Naive B cell (primary cell): ENCODE measurements at regions not wholly inside any gene's neighbourhood (a gene's known extent, or its start where the extent isn't known, plus 50 kb on each side); places are given as distances from the start of the nearest gene placed in this dataset.
"Not testable (repeated sequence)": the region's sequence is repeated elsewhere in the genome, so short reads cannot be mapped to it uniquely, and the experiment has no call there.

Experiments
- ATAC-seq, 2 donors: fragments of 150-1000 bp; cut with Tn5 transposase; 2 replicates each; pipeline ENCODE4 v1.10.0; 2021; ENCODE audit warnings: low read depth in 2 of 2, mild to moderate bottlenecking in 2 of 2, moderate library complexity in 2 of 2
- DNase-seq: peaks from one replicate; pipeline ENCODE4 v3.0.0; 2022
- H3K27ac Mint-ChIP-seq, 6 donors: one replicate each; pipeline ENCODE4 v1.8.0; 2020 to 2022; ENCODE audit warnings: mild to moderate bottlenecking in 6 of 6, mixed read lengths in 6 of 6, moderate library complexity in 5 of 6, inconsistent platforms in 2 of 6
- H3K27me3 Mint-ChIP-seq, 3 donors: one replicate each; pipeline ENCODE4 v1.8.0; 2021 to 2022; ENCODE audit warnings: mixed read lengths in 3 of 3, mild to moderate bottlenecking in 1 of 3
- H3K36me3 Mint-ChIP-seq, 2 donors: one replicate each; pipeline ENCODE4 v1.8.0; 2020 to 2022; ENCODE audit warnings: mixed read lengths in 2 of 2, inconsistent platforms in 1 of 2, mild to moderate bottlenecking in 1 of 2
- H3K4me1 Mint-ChIP-seq, 3 donors: one replicate each; pipeline ENCODE4 v1.8.0; 2020 to 2022; ENCODE audit warnings: mixed read lengths in 3 of 3, inconsistent platforms in 1 of 3, mild to moderate bottlenecking in 1 of 3, moderate library complexity in 1 of 3
- H3K4me3 Mint-ChIP-seq, 8 donors: one replicate each; pipeline ENCODE4 v1.8.0; 2020 to 2022; ENCODE audit warnings: mild to moderate bottlenecking in 8 of 8, mixed read lengths in 8 of 8, moderate library complexity in 8 of 8, inconsistent platforms in 2 of 8
- H3K9me3 Mint-ChIP-seq, 7 donors: one replicate each; pipeline ENCODE4 v1.8.0; 2020 to 2022; ENCODE audit warnings: mixed read lengths in 7 of 7, mild to moderate bottlenecking in 5 of 7, inconsistent platforms in 2 of 7, moderate library complexity in 1 of 7

GRCh38 chr9:108053555-108054061, 564.0 kb upstream of the KLF4 start:
- no peak overlapping the region for H3K27ac Mint-ChIP-seq
- peaks cover 5 to 8% (median 5%) of the 10 kb centered on the region in 3 donors for H3K4me1 Mint-ChIP-seq
- no peak for ATAC-seq

GRCh38 chr9:108052431-108053080, 563.0 kb upstream of the KLF4 start:
- ATAC-seq = no peak
- peaks cover 5 to 8% (median 5%) of the 10 kb centered on the region in 3 donors for H3K4me1 Mint-ChIP-seq
- DNase-seq = no peak

More at GRCh38 chr9:108053555-108054061, 564.0 kb upstream of the KLF4 start:
- peaks cover 0 to under 1% (median 0%) of the 10 kb centered on the region in 7 donors for H3K9me3 Mint-ChIP-seq
- no peak for DNase-seq
- no peaks in the 10 kb centered on the region for H3K36me3 Mint-ChIP-seq
- H3K27me3 Mint-ChIP-seq = peaks cover 3 to 19% (median 5%) of the 10 kb centered on the region in 3 donors
- no peak overlapping the region for H3K4me3 Mint-ChIP-seq

GRCh38 chr9:108050894-108051293, 561.3 kb upstream of the KLF4 start:
- Mint-ChIP-seq H3K36me3 (peaks cover 0 to 7% of the 10 kb centered on the region in 2 donors), H3K9me3 (peaks cover 0 to 5% (median 0%) of the 10 kb centered on the region in 7 donors), H3K27me3 (peaks cover 3 to 19% (median 5%) of the 10 kb centered on the region in 3 donors), H3K4me3 (no peak overlapping the region), H3K27ac (no peak overlapping the region), H3K4me1 (peaks cover 5 to 8% (median 5%) of the 10 kb centered on the region in 3 donors)
- no peak for ATAC-seq
- DNase-seq = no peak

More at GRCh38 chr9:108052431-108053080, 563.0 kb upstream of the KLF4 start:
- Mint-ChIP-seq H3K4me3 (no peak overlapping the region), H3K9me3 (peaks cover 0 to 5% (median 0%) of the 10 kb centered on the region in 7 donors), H3K27me3 (peaks cover 3 to 19% (median 5%) of the 10 kb centered on the region in 3 donors), H3K27ac (no peak overlapping the region), H3K36me3 (peaks cover 0 to 7% of the 10 kb centered on the region in 2 donors)

GRCh38 chr9:108049671-108050494, 560.3 kb upstream of the KLF4 start:
- peaks cover 0 to 9% (median 0%) of the 10 kb centered on the region in 7 donors for H3K9me3 Mint-ChIP-seq

GRCh38 chr9:108049026-108049607, 559.5 kb upstream of the KLF4 start:
- no peak for ATAC-seq
- Mint-ChIP-seq H3K9me3 (peaks cover 4 to 15% (median 5%) of the 10 kb centered on the region in 7 donors), H3K27me3 (peaks cover under 1 to 12% (median 3%) of the 10 kb centered on the region in 3 donors), H3K4me3 (no peak overlapping the region), H3K36me3 (peaks cover 0 to 7% of the 10 kb centered on the region in 2 donors), H3K4me1 (peaks cover 5 to 8% (median 5%) of the 10 kb centered on the region in 3 donors), H3K27ac (no peak overlapping the region)
- no peak for DNase-seq

More at GRCh38 chr9:108049671-108050494, 560.3 kb upstream of the KLF4 start:
- Mint-ChIP-seq H3K4me3 (no peak overlapping the region), H3K27me3 (peaks cover 3 to 19% (median 5%) of the 10 kb centered on the region in 3 donors), H3K27ac (no peak overlapping the region), H3K4me1 (peaks cover 5 to 8% (median 5%) of the 10 kb centered on the region in 3 donors), H3K36me3 (peaks cover 0 to 7% of the 10 kb centered on the region in 2 donors)
- ATAC-seq = no peak
- no peak for DNase-seq

- no peak overlapping the region for H3K4me3 Mint-ChIP-seq
- no peak overlapping the region for H3K27ac Mint-ChIP-seq
- peaks cover 5 to 8% (median 5%) of the 10 kb centered on the region in 3 donors for H3K4me1 Mint-ChIP-seq
- H3K36me3 Mint-ChIP-seq = peaks cover 3 to 11% of the 10 kb centered on the region in 2 donors
- peaks cover 0 to 12% (median 3%) of the 10 kb centered on the region in 3 donors for H3K27me3 Mint-ChIP-seq
- DNase-seq (no peak), ATAC-seq (no peak)
- H3K9me3 Mint-ChIP-seq = peaks cover 5 to 19% (median 9%) of the 10 kb centered on the region in 7 donors
Measured at GRCh38 chr9:108048406-108049025, 558.9 kb upstream of the KLF4 start.

GRCh38 chr9:108047777-108048176, 558.2 kb upstream of the KLF4 start:
- H3K36me3 Mint-ChIP-seq = peaks cover 9 to 13% of the 10 kb centered on the region in 2 donors
- not testable (repeated sequence) for H3K4me1 Mint-ChIP-seq, H3K27ac Mint-ChIP-seq, DNase-seq, H3K27me3 Mint-ChIP-seq, H3K4me3 Mint-ChIP-seq, ATAC-seq
- peaks cover 5 to 23% (median 13%) of the 10 kb centered on the region in 7 donors for H3K9me3 Mint-ChIP-seq

- Mint-ChIP-seq H3K4me3 (no peak overlapping the region), H3K4me1 (peaks cover 5 to 8% (median 5%) of the 10 kb centered on the region in 3 donors), H3K9me3 (peaks cover 5 to 26% (median 15%) of the 10 kb centered on the region in 7 donors), H3K27ac (no peak overlapping the region), H3K36me3 (peaks cover 11 to 13% of the 10 kb centered on the region in 2 donors), H3K27me3 (peaks cover 0 to 6% (median 3%) of the 10 kb centered on the region in 3 donors)
- no peak for DNase-seq
- ATAC-seq = no peak
Measured at GRCh38 chr9:108047264-108047663, 557.7 kb upstream of the KLF4 start.

- Mint-ChIP-seq H3K27ac (no peak overlapping the region), H3K9me3 (peaks cover 5 to 29% (median 17%) of the 10 kb centered on the region in 7 donors), H3K4me3 (no peak overlapping the region), H3K27me3 (no peaks in the 10 kb centered on the region), H3K36me3 (peaks cover 11 to 13% of the 10 kb centered on the region in 2 donors), H3K4me1 (peaks cover 5 to 8% (median 5%) of the 10 kb centered on the region in 3 donors)
- DNase-seq (no peak), ATAC-seq (no peak)
Measured at GRCh38 chr9:108045851-108046250, 556.3 kb upstream of the KLF4 start.

- no peaks in the 10 kb centered on the region for H3K4me1 Mint-ChIP-seq
- H3K4me3 Mint-ChIP-seq = no peak overlapping the region
- H3K27ac Mint-ChIP-seq = no peak overlapping the region
- H3K27me3 Mint-ChIP-seq = no peaks in the 10 kb centered on the region
- DNase-seq (no peak), ATAC-seq (no peak)
- H3K36me3 Mint-ChIP-seq = peaks cover 13 to 17% of the 10 kb centered on the region in 2 donors
- peaks cover 5 to 29% (median 17%) of the 10 kb centered on the region in 7 donors for H3K9me3 Mint-ChIP-seq
Measured at GRCh38 chr9:108043585-108043984, 554.0 kb upstream of the KLF4 start.

- ATAC-seq = no peak
- Mint-ChIP-seq H3K4me1 (peaks cover 0 to 4% (median 0%) of the 10 kb centered on the region in 3 donors), H3K9me3 (peaks cover 5 to 29% (median 14%) of the 10 kb centered on the region in 7 donors), H3K4me3 (no peak overlapping the region), H3K36me3 (peaks cover 6 to 17% of the 10 kb centered on the region in 2 donors), H3K27ac (peak overlapping the region in 1 of 6 donors; percentile 82), H3K27me3 (peaks cover 5 to 10% (median 6%) of the 10 kb centered on the region in 3 donors)
- DNase-seq = no peak
Measured at GRCh38 chr9:108041551-108041950, 552.0 kb upstream of the KLF4 start.

GRCh38 chr9:108040783-108041182, 551.2 kb upstream of the KLF4 start:
- Mint-ChIP-seq H3K27me3 (peaks cover 5 to 10% (median 6%) of the 10 kb centered on the region in 3 donors), H3K9me3 (peaks cover 5 to 29% (median 15%) of the 10 kb centered on the region in 7 donors), H3K36me3 (peaks cover 6 to 17% of the 10 kb centered on the region in 2 donors), H3K4me3 (no peak overlapping the region), H3K4me1 (peaks cover 0 to 4% (median 0%) of the 10 kb centered on the region in 3 donors), H3K27ac (no peak overlapping the region)
- no peak for DNase-seq
- no peak for ATAC-seq
